ENCODE measurements at regions not wholly inside any gene's neighbourhood (a gene's known extent, or its start where the extent isn't known, plus 50 kb on each side); places are given as distances from the start of the nearest gene placed in this dataset.

DNA sequence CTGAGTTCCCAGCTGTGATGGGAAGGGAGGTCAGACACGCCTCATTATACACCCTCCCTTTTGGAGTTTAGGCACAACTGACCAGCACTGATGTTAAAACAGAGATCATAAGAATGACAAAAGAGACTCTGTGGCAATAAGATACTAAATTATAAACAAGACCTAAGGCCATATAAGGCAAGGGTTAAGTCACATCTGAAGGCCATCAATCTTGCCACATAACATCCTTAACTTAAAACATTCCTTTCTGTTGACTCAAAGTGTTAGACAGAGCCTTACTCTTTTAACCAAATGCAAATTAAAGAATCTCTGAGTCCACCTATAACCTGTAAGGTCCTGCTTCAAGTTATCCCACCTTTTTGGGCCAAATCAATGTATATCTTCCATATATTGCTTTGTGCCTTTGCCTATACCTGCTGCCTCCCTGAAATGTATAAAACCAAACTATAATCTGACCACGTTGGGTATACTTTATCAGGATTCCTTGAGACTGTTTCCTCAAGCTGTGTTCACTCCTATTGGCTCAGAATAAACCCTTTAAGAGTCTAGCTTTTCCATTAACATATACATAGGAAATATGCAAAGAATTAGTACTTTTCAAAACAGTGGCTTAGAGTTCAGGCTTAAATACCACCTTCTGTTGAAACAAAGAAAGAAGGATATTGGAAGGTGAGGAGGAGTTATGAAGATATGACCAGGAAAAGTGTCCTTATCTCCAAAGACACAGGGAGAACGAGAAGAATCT is 214.4 kb upstream of the PPP1R2C start:
- no peak overlapping the region for H3K27ac ChIP-seq (ENCODE audit: low read length)
- no peaks in the 10 kb centered on the region for H3K27me3 ChIP-seq (ENCODE audit: insufficient read depth, low read length)

DNA sequence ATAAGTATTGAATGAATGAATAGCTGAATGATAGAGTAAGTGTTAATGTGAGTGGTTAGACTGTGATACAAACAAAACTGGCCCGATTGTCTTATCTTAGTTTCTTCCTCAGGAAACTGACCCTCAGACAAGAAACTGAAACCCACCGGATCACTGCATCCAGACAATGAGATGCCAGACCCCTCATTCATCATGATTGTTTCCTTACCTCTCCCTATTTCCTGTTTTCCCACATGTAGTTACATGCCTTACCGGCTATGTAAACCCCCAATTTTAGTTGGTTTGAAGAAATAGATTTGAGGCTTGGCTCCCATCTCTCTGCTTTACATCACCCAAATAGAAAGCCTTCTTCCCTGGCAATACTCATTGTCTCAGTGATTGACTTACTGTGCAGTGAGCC is 218.9 kb upstream of the PPP1R2C start:
- Histone ChIP-seq H3K27me3 (ENCODE audit: insufficient read depth, low read length) (no peaks in the 10 kb centered on the region), H3K4me3 (ENCODE audit: low read length) (no peak overlapping the region), H3K9me3 (ENCODE audit: insufficient read depth, low read depth, low read length) (no peaks in the 10 kb centered on the region), H3K36me3 (ENCODE audit: insufficient read depth, low read depth, low read length) (no peaks in the 10 kb centered on the region), H3K4me1 (ENCODE audit: insufficient read depth, low read length) (no peaks in the 10 kb centered on the region; the same call in 1 of the 2 replicates), H3K9ac (ENCODE audit: low read depth, low read length) (no peak overlapping the region), H3K27ac (ENCODE audit: low read length) (no peak overlapping the region)

More for the DNA sequence above, 214.4 kb upstream of the PPP1R2C start:
- Histone ChIP-seq H3K9me3 (ENCODE audit: insufficient read depth, low read depth, low read length) (no peaks in the 10 kb centered on the region), H3K4me3 (ENCODE audit: low read length) (peak overlapping the region; percentile 17; the same call in 1 of the 2 replicates), H3K9ac (ENCODE audit: low read depth, low read length) (peak overlapping the region; percentile 56; the same call in 1 of the 2 replicates), H3K4me1 (ENCODE audit: insufficient read depth, low read length) (no peaks in the 10 kb centered on the region; the same call in 1 of the 2 replicates), H3K36me3 (ENCODE audit: insufficient read depth, low read depth, low read length) (no peaks in the 10 kb centered on the region)

- no peaks in the 10 kb centered on the region for H3K36me3 ChIP-seq (ENCODE audit: insufficient read depth, low read depth, low read length)
- no peaks in the 10 kb centered on the region for H3K9me3 ChIP-seq (ENCODE audit: insufficient read depth, low read depth, low read length)
- no peak overlapping the region for H3K9ac ChIP-seq (ENCODE audit: low read depth, low read length)
- H3K4me1 ChIP-seq (ENCODE audit: insufficient read depth, low read length), result no peaks in the 10 kb centered on the region; the same call in 1 of the 2 replicates
- no peak overlapping the region for H3K27ac ChIP-seq (ENCODE audit: low read length)
- no peak overlapping the region for H3K4me3 ChIP-seq (ENCODE audit: low read length)
- no peaks in the 10 kb centered on the region for H3K27me3 ChIP-seq (ENCODE audit: insufficient read depth, low read length)
These were observed 222.2 kb upstream of the PPP1R2C start for GRCh38 chrX:43000121-43000520.

GRCh38 chrX:43002526-43003203 is 224.7 kb upstream of the PPP1R2C start:
- Histone ChIP-seq H3K27ac (ENCODE audit: low read length) (no peak overlapping the region), H3K27me3 (ENCODE audit: insufficient read depth, low read length) (no peaks in the 10 kb centered on the region), H3K9ac (ENCODE audit: low read depth, low read length) (no peak overlapping the region), H3K4me3 (ENCODE audit: low read length) (no peak overlapping the region), H3K36me3 (ENCODE audit: insufficient read depth, low read depth, low read length) (no peaks in the 10 kb centered on the region), H3K4me1 (ENCODE audit: insufficient read depth, low read length) (peaks cover 6% of the 10 kb centered on the region; the same call in 1 of the 2 replicates), H3K9me3 (ENCODE audit: insufficient read depth, low read depth, low read length) (no peaks in the 10 kb centered on the region)

DNA sequence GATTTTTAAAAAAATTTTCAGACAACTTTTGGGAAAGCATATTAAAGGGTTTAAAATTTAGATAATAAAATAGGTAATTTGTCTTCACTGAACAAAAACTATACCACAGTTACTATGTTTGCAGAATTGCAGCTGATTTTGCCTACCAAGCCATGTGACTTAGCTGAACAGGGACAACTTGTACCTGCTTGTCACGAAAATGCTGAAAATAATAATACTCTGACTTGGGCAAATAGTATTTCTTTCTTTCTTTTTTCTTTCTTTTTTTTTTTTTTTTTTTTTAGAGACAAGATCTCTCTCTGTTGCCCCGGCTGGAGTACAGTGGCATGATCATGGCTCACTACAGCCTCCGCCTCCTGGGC is 225.2 kb upstream of the PPP1R2C start:
- no peak overlapping the region for H3K9ac ChIP-seq (ENCODE audit: low read depth, low read length)
- H3K4me3 ChIP-seq (ENCODE audit: low read length), result no peak overlapping the region
- H3K4me1 ChIP-seq (ENCODE audit: insufficient read depth, low read length), result peaks cover 6% of the 10 kb centered on the region; the same call in 1 of the 2 replicates
- no peaks in the 10 kb centered on the region for H3K27me3 ChIP-seq (ENCODE audit: insufficient read depth, low read length)
- no peak overlapping the region for H3K27ac ChIP-seq (ENCODE audit: low read length)
- no peaks in the 10 kb centered on the region for H3K36me3 ChIP-seq (ENCODE audit: insufficient read depth, low read depth, low read length)
- H3K9me3 ChIP-seq (ENCODE audit: insufficient read depth, low read depth, low read length), result no peaks in the 10 kb centered on the region

DNA sequence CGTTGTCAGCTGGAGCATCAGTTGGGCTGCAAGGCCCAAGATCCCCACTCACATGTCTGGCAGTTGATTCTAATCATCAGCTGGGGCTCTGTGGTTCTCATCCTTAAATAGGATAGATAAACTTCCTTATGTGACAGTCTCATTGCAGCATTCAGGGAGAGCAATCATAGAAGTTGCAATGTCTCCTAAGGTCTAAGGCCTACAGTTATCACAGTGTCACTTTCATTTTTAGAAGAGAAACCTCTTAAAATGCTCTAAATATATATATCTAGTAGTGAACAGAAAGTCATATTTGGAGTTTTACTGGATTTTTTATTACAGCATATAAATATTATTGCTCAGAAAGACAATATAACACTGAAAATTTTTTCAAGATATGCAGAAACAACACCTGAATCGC is 226.0 kb upstream of the PPP1R2C start:
- Histone ChIP-seq H3K27me3 (ENCODE audit: insufficient read depth, low read length) (no peaks in the 10 kb centered on the region), H3K27ac (ENCODE audit: low read length) (no peak overlapping the region), H3K4me1 (ENCODE audit: insufficient read depth, low read length) (peaks cover 6% of the 10 kb centered on the region; the same call in 1 of the 2 replicates), H3K36me3 (ENCODE audit: insufficient read depth, low read depth, low read length) (no peaks in the 10 kb centered on the region), H3K4me3 (ENCODE audit: low read length) (no peak overlapping the region), H3K9ac (ENCODE audit: low read depth, low read length) (no peak overlapping the region), H3K9me3 (ENCODE audit: insufficient read depth, low read depth, low read length) (no peaks in the 10 kb centered on the region)

GRCh38 chrX:43005561-43005960 is 227.6 kb upstream of the PPP1R2C start:
- Histone ChIP-seq H3K4me3 (ENCODE audit: low read length) (no peak overlapping the region), H3K4me1 (ENCODE audit: insufficient read depth, low read length) (peaks cover 6% of the 10 kb centered on the region; the same call in 1 of the 2 replicates), H3K27me3 (ENCODE audit: insufficient read depth, low read length) (no peaks in the 10 kb centered on the region), H3K36me3 (ENCODE audit: insufficient read depth, low read depth, low read length) (no peaks in the 10 kb centered on the region), H3K9me3 (ENCODE audit: insufficient read depth, low read depth, low read length) (no peaks in the 10 kb centered on the region), H3K9ac (ENCODE audit: low read depth, low read length) (peak overlapping the region; percentile 21; the same call in 1 of the 2 replicates), H3K27ac (ENCODE audit: low read length) (peak overlapping the region; percentile 88)

- no peaks in the 10 kb centered on the region for H3K36me3 ChIP-seq (ENCODE audit: insufficient read depth, low read depth, low read length)
- peak overlapping the region; percentile 20; the same call in 1 of the 2 replicates for H3K9ac ChIP-seq (ENCODE audit: low read depth, low read length)
- H3K27ac ChIP-seq (ENCODE audit: low read length), result peak overlapping the region; percentile 22
- H3K9me3 ChIP-seq (ENCODE audit: insufficient read depth, low read depth, low read length), result no peaks in the 10 kb centered on the region
- no peaks in the 10 kb centered on the region for H3K27me3 ChIP-seq (ENCODE audit: insufficient read depth, low read length)
- H3K4me3 ChIP-seq (ENCODE audit: low read length), result no peak overlapping the region
- H3K4me1 ChIP-seq (ENCODE audit: insufficient read depth, low read length), result peaks cover 6% of the 10 kb centered on the region; the same call in 1 of the 2 replicates
These were observed 230.4 kb upstream of the PPP1R2C start for GRCh38 chrX:43008356-43008755.

- Histone ChIP-seq H3K4me3 (ENCODE audit: low read length) (no peak overlapping the region), H3K36me3 (ENCODE audit: insufficient read depth, low read depth, low read length) (no peaks in the 10 kb centered on the region), H3K9ac (ENCODE audit: low read depth, low read length) (no peak overlapping the region), H3K27me3 (ENCODE audit: insufficient read depth, low read length) (no peaks in the 10 kb centered on the region), H3K27ac (ENCODE audit: low read length) (no peak overlapping the region), H3K9me3 (ENCODE audit: insufficient read depth, low read depth, low read length) (no peaks in the 10 kb centered on the region), H3K4me1 (ENCODE audit: insufficient read depth, low read length) (no peaks in the 10 kb centered on the region)
These were observed 238.1 kb upstream of the PPP1R2C start for GRCh38 chrX:43016021-43016420.

DNA sequence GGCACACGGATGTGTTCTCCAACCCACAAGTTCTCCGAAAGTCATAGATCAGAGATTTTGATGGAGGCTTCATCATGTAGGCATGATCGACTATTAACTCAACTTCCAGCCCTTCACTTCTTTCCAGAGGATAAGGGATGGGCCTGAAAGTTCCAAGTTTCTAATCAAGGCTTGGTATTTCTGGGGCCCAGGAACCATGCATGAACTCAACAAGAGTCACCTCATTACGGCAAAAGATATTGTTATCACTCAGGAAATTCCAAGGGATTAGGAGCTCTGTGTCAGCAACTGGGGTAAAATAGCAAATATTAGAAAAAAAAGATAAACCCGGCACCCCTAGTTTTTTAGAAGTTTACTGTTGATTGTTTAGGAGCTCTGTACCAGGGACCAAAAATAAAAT is 240.1 kb upstream of the PPP1R2C start:
- Histone ChIP-seq H3K36me3 (ENCODE audit: insufficient read depth, low read depth, low read length) (no peaks in the 10 kb centered on the region), H3K9me3 (ENCODE audit: insufficient read depth, low read depth, low read length) (no peaks in the 10 kb centered on the region), H3K27me3 (ENCODE audit: insufficient read depth, low read length) (no peaks in the 10 kb centered on the region), H3K9ac (ENCODE audit: low read depth, low read length) (no peak overlapping the region), H3K27ac (ENCODE audit: low read length) (no peak overlapping the region), H3K4me1 (ENCODE audit: insufficient read depth, low read length) (no peaks in the 10 kb centered on the region), H3K4me3 (ENCODE audit: low read length) (no peak overlapping the region)

GRCh38 chrX:43019021-43019420 is 241.1 kb upstream of the PPP1R2C start:
- H3K9ac ChIP-seq (ENCODE audit: low read depth, low read length), result no peak overlapping the region
- H3K36me3 ChIP-seq (ENCODE audit: insufficient read depth, low read depth, low read length), result no peaks in the 10 kb centered on the region
- no peaks in the 10 kb centered on the region for H3K9me3 ChIP-seq (ENCODE audit: insufficient read depth, low read depth, low read length)
- no peak overlapping the region for H3K27ac ChIP-seq (ENCODE audit: low read length)
- H3K4me3 ChIP-seq (ENCODE audit: low read length), result no peak overlapping the region
- no peaks in the 10 kb centered on the region for H3K4me1 ChIP-seq (ENCODE audit: insufficient read depth, low read length)
- H3K27me3 ChIP-seq (ENCODE audit: insufficient read depth, low read length), result no peaks in the 10 kb centered on the region

DNA sequence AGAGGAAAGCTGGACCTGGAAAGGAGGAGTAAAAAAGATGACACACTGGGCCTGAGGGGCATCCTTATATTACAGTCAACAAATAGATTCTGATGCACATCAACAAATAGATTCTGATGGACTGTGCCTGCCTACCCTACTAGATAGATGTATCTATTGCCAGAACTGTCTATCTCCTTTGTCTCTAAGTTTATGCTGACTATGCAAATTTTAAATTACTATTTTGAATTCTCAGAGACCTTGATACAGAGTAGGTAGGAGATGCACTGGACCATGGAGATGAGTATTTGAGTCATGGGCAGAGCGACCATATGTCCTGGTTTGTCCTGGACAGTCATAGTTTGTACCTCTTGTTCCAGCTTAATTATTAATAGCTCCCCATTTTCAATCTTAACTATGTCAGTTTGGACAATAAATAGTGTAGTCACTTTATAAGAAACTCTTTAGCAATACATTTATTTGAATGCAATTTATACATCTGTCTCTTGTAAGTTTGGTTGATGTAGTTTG is 247.9 kb upstream of the PPP1R2C start:
- no peaks in the 10 kb centered on the region for H3K27me3 ChIP-seq (ENCODE audit: insufficient read depth, low read length)
- H3K27ac ChIP-seq (ENCODE audit: low read length), result no peak overlapping the region
- H3K4me3 ChIP-seq (ENCODE audit: low read length), result no peak overlapping the region
- H3K4me1 ChIP-seq (ENCODE audit: insufficient read depth, low read length), result no peaks in the 10 kb centered on the region
- no peaks in the 10 kb centered on the region for H3K36me3 ChIP-seq (ENCODE audit: insufficient read depth, low read depth, low read length)
- peaks cover 3% of the 10 kb centered on the region for H3K9me3 ChIP-seq (ENCODE audit: insufficient read depth, low read depth, low read length)
- no peak overlapping the region for H3K9ac ChIP-seq (ENCODE audit: low read depth, low read length)
